GM12873 (cell line): ENCODE measurements at regions not wholly inside any gene's neighbourhood (a gene's known extent, or its start where the extent isn't known, plus 50 kb on each side); places are given as distances from the start of the nearest gene placed in this dataset.

Experiments used
- TF ChIP-seq, protein P1 (sequence below): IDR thresholded peaks from 2 replicates; pipeline ENCODE4 v1.5.1; 2012; ENCODE audit warnings: low read depth, mild to moderate bottlenecking, moderate library complexity, low read length, control low read depth; ENCODE audit not compliant: insufficient read depth; ENCODE audit errors: missing control alignments

GRCh38 chr7:4361774-4362173 is 320.3 kb upstream of the FOXK1 start:
- TF ChIP-seq, protein P1, sequence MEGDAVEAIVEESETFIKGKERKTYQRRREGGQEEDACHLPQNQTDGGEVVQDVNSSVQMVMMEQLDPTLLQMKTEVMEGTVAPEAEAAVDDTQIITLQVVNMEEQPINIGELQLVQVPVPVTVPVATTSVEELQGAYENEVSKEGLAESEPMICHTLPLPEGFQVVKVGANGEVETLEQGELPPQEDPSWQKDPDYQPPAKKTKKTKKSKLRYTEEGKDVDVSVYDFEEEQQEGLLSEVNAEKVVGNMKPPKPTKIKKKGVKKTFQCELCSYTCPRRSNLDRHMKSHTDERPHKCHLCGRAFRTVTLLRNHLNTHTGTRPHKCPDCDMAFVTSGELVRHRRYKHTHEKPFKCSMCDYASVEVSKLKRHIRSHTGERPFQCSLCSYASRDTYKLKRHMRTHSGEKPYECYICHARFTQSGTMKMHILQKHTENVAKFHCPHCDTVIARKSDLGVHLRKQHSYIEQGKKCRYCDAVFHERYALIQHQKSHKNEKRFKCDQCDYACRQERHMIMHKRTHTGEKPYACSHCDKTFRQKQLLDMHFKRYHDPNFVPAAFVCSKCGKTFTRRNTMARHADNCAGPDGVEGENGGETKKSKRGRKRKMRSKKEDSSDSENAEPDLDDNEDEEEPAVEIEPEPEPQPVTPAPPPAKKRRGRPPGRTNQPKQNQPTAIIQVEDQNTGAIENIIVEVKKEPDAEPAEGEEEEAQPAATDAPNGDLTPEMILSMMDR, result no peak

DNA sequence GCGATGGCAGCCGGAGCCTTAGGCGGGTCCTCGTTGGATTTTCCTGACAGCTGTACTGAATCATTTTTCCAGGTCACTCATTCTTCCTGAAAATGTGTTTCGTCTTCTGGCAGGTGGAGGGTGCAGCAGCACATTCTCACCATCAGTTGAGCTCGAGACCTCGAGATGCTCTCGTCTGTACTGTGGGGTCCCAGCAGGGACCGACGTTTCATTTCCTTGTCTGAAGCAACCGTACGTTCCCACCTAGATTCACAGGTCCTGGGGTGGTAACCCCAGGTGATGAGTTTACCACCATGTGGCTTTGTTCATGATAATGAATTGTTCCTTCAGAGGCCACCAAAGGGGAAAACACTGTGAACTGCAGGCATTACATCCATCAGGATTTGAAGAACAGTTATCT is 298.5 kb upstream of the FOXK1 start:
- TF ChIP-seq, protein P1, result no peak

GRCh38 chr7:4386190-4386589 is 295.9 kb upstream of the FOXK1 start:
- TF ChIP-seq, protein P1, result no peak

DNA sequence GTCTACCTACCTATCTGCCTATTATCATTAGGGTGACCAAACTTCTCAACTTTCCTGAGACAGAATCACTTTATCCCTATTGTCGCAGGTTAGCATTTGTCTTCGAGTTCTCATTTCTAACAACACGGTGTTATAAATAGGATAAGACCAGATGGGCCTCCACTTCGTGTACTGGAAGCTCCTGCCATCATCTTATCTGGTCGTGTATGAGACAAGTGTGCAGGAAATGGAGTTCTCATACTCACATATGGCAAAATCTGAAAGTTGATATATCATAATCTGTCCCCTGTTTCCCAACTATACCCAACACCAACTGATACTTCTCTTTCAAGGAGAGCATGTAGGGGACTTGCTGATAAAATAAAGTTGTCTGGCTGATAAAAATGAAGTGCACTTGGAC is 287.4 kb upstream of the FOXK1 start:
- TF ChIP-seq, protein P1, result no peak

DNA sequence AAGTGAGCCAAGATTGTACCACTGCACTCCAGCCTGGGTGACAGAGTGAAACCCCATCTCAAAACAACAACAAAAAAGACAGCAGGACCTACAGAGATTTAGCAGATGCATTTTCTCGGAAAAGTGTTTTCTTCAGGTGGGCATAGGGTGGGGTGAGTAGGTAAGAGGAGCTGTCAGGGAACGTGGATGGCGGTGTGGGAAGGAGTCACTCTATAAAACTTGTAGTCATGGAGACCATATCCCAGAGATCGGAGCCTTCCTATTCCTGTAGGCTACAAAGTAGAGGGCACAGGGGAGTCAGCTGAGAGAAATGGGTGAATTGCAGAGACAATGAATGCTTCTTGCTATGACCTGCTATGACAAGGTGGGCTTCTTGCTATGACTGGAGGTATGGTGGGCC is 283.0 kb upstream of the FOXK1 start:
- TF ChIP-seq, protein P1, result no peak

GRCh38 chr7:4399596-4399995 is 282.5 kb upstream of the FOXK1 start:
- TF ChIP-seq, protein P1, result no peak

GRCh38 chr7:4406288-4407058 is 275.6 kb upstream of the FOXK1 start:
- TF ChIP-seq, protein P1, result no peak
